ENCODE measurements at regions not wholly inside any gene's neighbourhood (a gene's known extent, or its start where the extent isn't known, plus 50 kb on each side); places are given as distances from the start of the nearest gene placed in this dataset.
"Not testable (repeated sequence)": the region's sequence is repeated elsewhere in the genome, so short reads cannot be mapped to it uniquely, and the experiment has no call there.

GRCh38 chr7:46600340-46600739 lies 679.3 kb upstream of the IGFBP3 start:
- CTCF ChIA-PET: no interaction called here
- no peak overlapping the region for H3K9ac ChIP-seq (ENCODE audit: low read length)
- H3K4me2 ChIP-seq (ENCODE audit: low read length): no peak overlapping the region
- no peaks in the 10 kb centered on the region for H3K9me3 ChIP-seq (ENCODE audit: control insufficient read depth in 1 of 2, insufficient read depth in 1 of 2, low read depth in 1 of 2, low read length in 2 of 2)
- POLR2A ChIA-PET: no interaction called here
- H4K20me1 ChIP-seq (ENCODE audit: insufficient read depth): no peaks in the 10 kb centered on the region
- H3K9me2 ChIP-seq (ENCODE audit: insufficient read depth): no peaks in the 10 kb centered on the region
- intact Hi-C loops (cut with micrococcal nuclease): no loop called here
- ATAC-seq (no peak), DNase-seq (ENCODE audit: low read depth, low spot score) (no peak)
- no peak overlapping the region for H3K4me3 ChIP-seq (replicated peaks in 1 of 2; ENCODE audit: low read depth in 1 of 2, low read length in 2 of 2)
- no peaks in the 10 kb centered on the region for H3K27me3 ChIP-seq (ENCODE audit: insufficient read depth, low read length)
- H3K4me1 ChIP-seq (ENCODE audit: control insufficient read depth in 1 of 2, insufficient read depth in 2 of 2, low read length in 2 of 2): no peaks in the 10 kb centered on the region
- TF ChIP-seq RAD21 (IDR thresholded peaks at IDR 0.05; ENCODE audit: low read depth) (no peak), TCF7L2 (IDR thresholded peaks at IDR 0.05; ENCODE audit: borderline replicate concordance, extremely low read depth, insufficient read depth, insufficient read length) (no peak), ATF3 (IDR thresholded peaks at IDR 0.05) (no peak), SRF (IDR thresholded peaks at IDR 0.05; ENCODE audit: low read depth) (no peak), ELF1 (IDR thresholded peaks at IDR 0.05; ENCODE audit: borderline replicate concordance, low read depth) (no peak), REST (IDR thresholded peaks at IDR 0.05; ENCODE audit: low read depth) (no peak), CBX3 (IDR thresholded peaks at IDR 0.05; ENCODE audit: low read depth) (no peak), SIN3A (IDR thresholded peaks at IDR 0.05; ENCODE audit: low read depth) (no peak), CTCF (IDR thresholded peaks at IDR 0.05 in 2 of 3, conservative IDR thresholded peaks at IDR 0.05 in 1 of 3; ENCODE audit: borderline replicate concordance in 1 of 3, insufficient read depth in 1 of 3, low read depth in 2 of 3, low read length in 2 of 3) (no peak), EZH2phosphoT487 (IDR thresholded peaks at IDR 0.05; ENCODE audit: borderline replicate concordance) (no peak), YY1 (IDR thresholded peaks at IDR 0.05; ENCODE audit: extremely low read depth, insufficient replicate concordance, low read depth, low read length) (no peak), POLR2A (IDR thresholded peaks at IDR 0.05; ENCODE audit: borderline replicate concordance, extremely low read depth, insufficient read depth, insufficient read length) (no peak), JUND (IDR thresholded peaks at IDR 0.05) (no peak), MAX (IDR thresholded peaks at IDR 0.05) (no peak), ZFX (IDR thresholded peaks at IDR 0.05) (no peak), EZH2 (IDR thresholded peaks at IDR 0.05) (no peak), POLR2AphosphoS5 (IDR thresholded peaks at IDR 0.05; ENCODE audit: low read depth, low read length) (no peak), EGR1 (IDR thresholded peaks at IDR 0.05; ENCODE audit: low read depth) (no peak)
- no TSS peak for BruUV-seq (replicated peaks)
- H3K79me2 ChIP-seq (ENCODE audit: insufficient read depth, low read length): no peaks in the 10 kb centered on the region
- H2AFZ ChIP-seq (ENCODE audit: low read depth, low read length, poor library complexity, severe bottlenecking): no peak overlapping the region
- H3K36me3 ChIP-seq (ENCODE audit: control insufficient read depth in 1 of 2, insufficient read depth in 2 of 2, low read length in 2 of 2): no peaks in the 10 kb centered on the region
- RAD21 ChIA-PET (ENCODE audit: low non-redundant PET in 1 of 2, low total read pairs in 2 of 2, uncharacterized antibody in 2 of 2, unreplicated experiment in 2 of 2): no interaction called here
- no peak overlapping the region for H3K27ac ChIP-seq (ENCODE audit: low read depth, low read length)

GRCh38 chr7:46594831-46595230 lies 673.8 kb upstream of the IGFBP3 start:
- H3K4me3 ChIP-seq (replicated peaks in 1 of 2; ENCODE audit: low read depth in 1 of 2, low read length in 2 of 2); H3K27me3 ChIP-seq (ENCODE audit: insufficient read depth, low read length); ATAC-seq; BruUV-seq (replicated peaks); H3K36me3 ChIP-seq (ENCODE audit: control insufficient read depth in 1 of 2, insufficient read depth in 2 of 2, low read length in 2 of 2); CTCF ChIA-PET; H3K9me3 ChIP-seq (ENCODE audit: control insufficient read depth in 1 of 2, insufficient read depth in 1 of 2, low read depth in 1 of 2, low read length in 2 of 2); H4K20me1 ChIP-seq (ENCODE audit: insufficient read depth); H3K27ac ChIP-seq (ENCODE audit: low read depth, low read length); POLR2A ChIA-PET; intact Hi-C loops (cut with micrococcal nuclease); H3K4me1 ChIP-seq (ENCODE audit: control insufficient read depth in 1 of 2, insufficient read depth in 2 of 2, low read length in 2 of 2); DNase-seq (ENCODE audit: low read depth, low spot score); H3K9ac ChIP-seq (ENCODE audit: low read length); H3K9me2 ChIP-seq (ENCODE audit: insufficient read depth); H2AFZ ChIP-seq (ENCODE audit: low read depth, low read length, poor library complexity, severe bottlenecking); H3K4me2 ChIP-seq (ENCODE audit: low read length); RAD21 ChIA-PET (ENCODE audit: low non-redundant PET in 1 of 2, low total read pairs in 2 of 2, uncharacterized antibody in 2 of 2, unreplicated experiment in 2 of 2); H3K79me2 ChIP-seq (ENCODE audit: insufficient read depth, low read length): not testable (repeated sequence)
